Epidermal melanocyte (primary cell): ENCODE measurements at regions not wholly inside any gene's neighbourhood (a gene's known extent, or its start where the extent isn't known, plus 50 kb on each side); places are given as distances from the start of the nearest gene placed in this dataset.

ENCODE experiments used
- DNase-seq: peaks from one replicate; pipeline ENCODE4 v3.0.0; 2011; ENCODE audit warnings: low spot score; ENCODE audit not compliant: insufficient read length

GRCh38 chr15:69940441-69941300 is 157.0 kb downstream of the TLE3 start:
- no peak for DNase-seq

- no peak for DNase-seq
Measured at GRCh38 chr15:69941301-69941605, 156.5 kb downstream of the TLE3 start.

DNA sequence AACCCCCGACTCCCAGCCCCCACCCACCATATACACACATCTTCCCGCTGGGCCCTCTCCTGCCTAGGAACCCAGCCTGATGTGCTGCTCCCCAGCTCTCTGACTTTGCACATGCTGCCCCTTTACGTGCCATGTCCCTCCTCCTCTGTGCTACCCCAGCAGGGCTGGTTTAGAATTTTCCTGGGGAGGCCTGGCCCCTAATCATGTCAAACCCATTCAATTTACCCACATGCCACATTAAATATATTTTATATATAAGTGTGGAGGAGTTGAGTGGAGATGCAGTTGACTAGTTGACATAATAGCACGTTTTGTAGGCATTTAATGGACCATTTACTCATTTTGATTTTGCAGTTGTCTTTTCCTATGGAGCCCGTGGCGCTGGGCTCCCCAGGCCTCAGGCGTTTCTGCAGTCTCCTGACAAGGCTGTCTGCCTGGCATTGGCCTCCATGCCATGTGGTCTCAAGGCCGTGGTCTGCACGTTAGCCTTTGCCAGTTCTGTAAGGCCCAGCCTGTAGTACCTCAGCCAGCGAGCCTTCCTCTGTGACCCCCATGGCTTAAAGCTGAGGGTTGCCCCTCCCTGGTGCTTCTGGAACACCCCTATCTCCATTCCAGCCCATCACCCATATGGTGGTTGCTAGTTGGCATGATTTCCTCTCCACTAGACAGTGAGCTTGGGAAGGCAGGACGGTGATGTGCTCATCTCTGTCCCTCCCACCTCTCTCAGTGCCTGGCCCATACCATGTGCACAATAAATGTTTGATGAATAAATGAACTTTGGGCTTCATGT is 155.8 kb downstream of the TLE3 start:
- no peak for DNase-seq

- no peak for DNase-seq
Measured at GRCh38 chr15:69943637-69944036, 154.1 kb downstream of the TLE3 start.

- no peak for DNase-seq
Measured at GRCh38 chr15:69945729-69946128, 152.0 kb downstream of the TLE3 start.

DNA sequence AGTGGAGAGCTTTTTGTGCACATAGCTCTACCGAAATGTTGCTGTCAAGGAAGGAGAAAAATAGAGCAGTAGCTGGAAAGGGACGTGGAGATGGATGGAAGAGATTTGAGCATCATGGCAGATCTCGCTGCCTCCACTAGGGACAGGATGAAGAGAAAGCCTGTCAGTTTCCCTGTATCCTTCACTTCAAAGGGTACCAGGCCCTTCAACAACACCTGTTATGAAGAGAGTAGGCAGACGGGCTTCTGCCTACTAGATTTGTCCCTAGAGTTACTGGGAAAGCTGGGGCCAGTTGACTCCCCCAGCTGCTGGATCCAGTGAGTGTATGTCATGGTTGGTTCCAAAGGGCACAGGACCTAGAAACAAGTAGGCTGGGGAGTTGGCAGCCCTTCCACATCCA is 150.8 kb downstream of the TLE3 start:
- no peak for DNase-seq

DNA sequence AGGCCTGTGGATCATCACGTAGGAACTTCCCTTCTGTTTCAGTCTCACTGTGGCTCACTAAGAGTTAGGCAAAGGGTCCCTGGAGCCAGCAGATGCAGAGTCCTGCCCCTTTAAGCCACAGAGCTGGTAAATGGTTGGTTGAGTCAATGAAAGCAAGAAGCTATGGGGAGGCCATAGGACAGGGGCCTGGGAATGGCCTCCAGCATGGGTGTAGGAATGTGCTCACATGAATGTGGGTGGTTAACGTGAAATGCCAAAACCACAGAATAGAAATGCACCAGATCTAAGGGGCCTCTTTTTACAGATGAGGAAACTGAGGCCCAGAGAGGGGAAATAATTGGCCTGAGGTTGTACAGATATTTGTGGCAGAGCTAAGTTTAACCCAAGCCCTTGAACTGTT is 150.3 kb downstream of the TLE3 start:
- DNase-seq: no peak

- DNase-seq: no peak
Measured at GRCh38 chr15:69949485-69949884, 148.2 kb downstream of the TLE3 start.

DNA sequence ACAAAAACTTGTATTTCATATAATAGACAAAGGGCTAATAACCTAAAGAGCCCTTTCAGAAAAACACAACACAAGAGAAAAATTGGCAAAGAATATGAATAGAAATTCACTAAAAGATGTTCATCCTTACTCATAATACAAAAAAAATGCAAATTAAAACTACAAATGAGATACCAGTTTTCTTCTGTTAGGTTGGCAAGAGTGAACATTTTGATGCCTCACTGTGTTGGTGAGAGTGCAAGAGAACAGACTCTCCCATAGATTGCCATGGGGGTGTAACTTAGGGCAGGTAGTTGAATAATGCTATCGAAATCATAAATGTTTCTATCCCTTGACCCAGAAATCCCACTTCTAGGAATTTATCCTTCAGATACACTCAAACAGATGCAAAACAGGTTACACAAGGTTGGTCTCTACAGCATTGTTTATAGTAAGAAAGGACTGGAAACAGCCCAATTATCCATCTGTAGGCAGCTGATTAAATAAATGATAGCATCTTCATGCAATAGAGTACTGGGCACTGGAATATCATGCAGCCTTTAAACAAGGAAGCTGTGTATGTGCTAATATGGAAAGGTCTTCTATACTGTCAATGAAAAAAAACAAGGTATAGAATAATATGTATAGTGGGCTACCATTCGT is 146.3 kb downstream of the TLE3 start:
- DNase-seq: no peak

DNA sequence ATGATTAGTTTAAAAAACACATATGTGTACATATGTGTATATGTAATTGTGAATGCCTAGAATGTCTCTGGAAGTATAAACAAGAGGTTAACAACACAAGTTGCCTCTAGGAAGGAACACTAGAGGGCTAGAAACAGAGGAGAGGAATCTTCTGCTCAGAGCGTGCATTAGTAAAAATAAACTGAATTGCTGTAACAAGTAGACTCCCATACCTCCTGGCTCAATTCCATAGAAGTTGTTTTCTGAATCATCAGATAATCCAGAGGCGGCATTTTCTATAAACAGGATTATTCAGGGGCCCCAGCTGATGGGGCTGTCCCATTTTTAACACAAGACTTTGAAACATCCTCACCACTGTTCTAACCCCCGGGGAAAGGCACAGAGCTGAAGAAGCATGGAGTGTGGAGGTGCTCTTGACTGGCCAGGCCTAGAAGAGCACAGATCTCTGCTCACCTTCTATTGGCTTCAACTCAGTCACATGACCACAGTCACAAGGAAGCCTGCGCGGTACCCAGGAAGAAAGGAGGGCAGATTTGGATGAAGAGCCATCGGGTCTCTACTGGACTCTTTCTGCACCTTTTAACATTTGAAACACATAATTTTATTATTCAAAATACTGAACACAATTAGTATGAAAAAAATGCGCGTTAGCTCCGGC is 145.7 kb downstream of the TLE3 start:
- no peak for DNase-seq

DNA sequence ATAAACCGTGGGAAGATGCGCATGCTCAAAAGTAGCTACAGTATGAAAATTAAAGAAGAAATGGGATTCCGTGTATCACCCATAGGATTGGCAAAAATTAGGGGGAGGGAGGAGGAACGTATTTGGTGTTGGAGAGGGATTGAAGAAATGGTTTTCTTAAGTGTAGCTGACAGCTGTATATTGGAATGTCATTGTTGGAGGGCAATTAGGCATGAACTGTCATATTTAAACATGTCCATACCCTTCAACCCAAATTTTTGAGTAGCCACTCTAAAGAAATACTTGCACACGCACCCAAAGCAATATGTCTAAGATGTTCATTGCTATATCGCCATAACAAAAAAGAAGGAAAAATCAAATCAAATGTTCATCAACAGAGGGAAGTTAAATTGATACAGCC is 144.7 kb downstream of the TLE3 start:
- DNase-seq: no peak

GRCh38 chr15:69953816-69954215 is 143.9 kb downstream of the TLE3 start:
- DNase-seq: no peak

GRCh38 chr15:69954666-69955065 is 143.1 kb downstream of the TLE3 start:
- no peak for DNase-seq

- DNase-seq: no peak
Measured at GRCh38 chr15:69955240-69955894, 142.3 kb downstream of the TLE3 start.

GRCh38 chr15:69956417-69956816 is 141.3 kb downstream of the TLE3 start:
- no peak for DNase-seq

- no peak for DNase-seq
Measured at GRCh38 chr15:69957175-69957574, 140.5 kb downstream of the TLE3 start.

- no peak for DNase-seq
Measured at GRCh38 chr15:69958496-69959084, 139.1 kb downstream of the TLE3 start.

DNA sequence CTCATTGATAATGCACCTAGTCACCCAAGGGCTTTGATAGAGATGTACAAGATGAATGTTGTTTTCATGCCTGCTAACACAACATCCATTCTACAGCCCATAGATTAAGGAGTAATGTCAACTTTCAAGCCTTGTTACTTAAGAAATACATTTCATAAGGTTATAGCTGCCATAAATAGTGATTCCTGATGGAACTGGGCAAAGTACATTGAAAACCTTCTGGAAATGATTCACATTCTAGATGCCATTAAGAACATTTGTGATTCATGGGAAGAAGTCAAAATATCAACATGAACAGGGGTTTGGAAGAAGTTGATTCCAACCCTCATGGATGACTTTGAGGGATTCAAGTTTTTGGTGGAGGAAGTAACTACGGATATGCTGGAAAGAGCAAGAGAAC is 135.2 kb downstream of the TLE3 start:
- no peak for DNase-seq

DNA sequence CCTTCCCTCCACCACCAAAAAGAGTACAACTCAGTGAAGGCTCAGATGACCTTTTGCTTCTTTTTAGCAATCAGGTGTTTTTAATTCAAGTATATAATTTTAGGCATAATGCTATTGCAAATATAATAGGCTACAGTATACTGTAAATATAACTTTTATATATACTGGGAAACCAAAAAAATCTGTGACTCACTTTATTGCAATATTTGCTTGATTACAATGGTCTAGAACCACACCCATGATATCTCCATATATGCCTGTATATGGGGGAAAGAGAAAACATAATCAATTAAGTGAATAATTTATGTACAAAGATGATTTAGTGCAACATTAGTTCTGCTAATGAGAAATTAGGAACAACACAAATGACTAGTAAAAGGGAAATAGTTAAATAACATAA is 134.3 kb downstream of the TLE3 start:
- DNase-seq: no peak

GRCh38 chr15:69971771-69972170 is 125.9 kb downstream of the TLE3 start:
- DNase-seq: no peak

- DNase-seq: no peak
Measured at GRCh38 chr15:69972436-69972835, 125.3 kb downstream of the TLE3 start.
